Breast epithelium (tissue), 3 donors: ENCODE measurements at regions not wholly inside any gene's neighbourhood (a gene's known extent, or its start where the extent isn't known, plus 50 kb on each side); places are given as distances from the start of the nearest gene placed in this dataset.

ENCODE experiments used
- CTCF ChIP-seq, 3 donors: fragments of 450-650 bp; IDR thresholded peaks; one replicate each; pipeline ENCODE4 v1.5.1; 2016 to 2017; ENCODE audit warnings: antibody characterized with exemption in 3 of 3, mild to moderate bottlenecking in 3 of 3, moderate library complexity in 3 of 3
- POLR2A ChIP-seq: fragments of 450-650 bp; IDR thresholded peaks from one replicate; pipeline ENCODE4 v1.6.1; 2016; ENCODE audit warnings: antibody characterized with exemption, mild to moderate bottlenecking, moderate library complexity

DNA sequence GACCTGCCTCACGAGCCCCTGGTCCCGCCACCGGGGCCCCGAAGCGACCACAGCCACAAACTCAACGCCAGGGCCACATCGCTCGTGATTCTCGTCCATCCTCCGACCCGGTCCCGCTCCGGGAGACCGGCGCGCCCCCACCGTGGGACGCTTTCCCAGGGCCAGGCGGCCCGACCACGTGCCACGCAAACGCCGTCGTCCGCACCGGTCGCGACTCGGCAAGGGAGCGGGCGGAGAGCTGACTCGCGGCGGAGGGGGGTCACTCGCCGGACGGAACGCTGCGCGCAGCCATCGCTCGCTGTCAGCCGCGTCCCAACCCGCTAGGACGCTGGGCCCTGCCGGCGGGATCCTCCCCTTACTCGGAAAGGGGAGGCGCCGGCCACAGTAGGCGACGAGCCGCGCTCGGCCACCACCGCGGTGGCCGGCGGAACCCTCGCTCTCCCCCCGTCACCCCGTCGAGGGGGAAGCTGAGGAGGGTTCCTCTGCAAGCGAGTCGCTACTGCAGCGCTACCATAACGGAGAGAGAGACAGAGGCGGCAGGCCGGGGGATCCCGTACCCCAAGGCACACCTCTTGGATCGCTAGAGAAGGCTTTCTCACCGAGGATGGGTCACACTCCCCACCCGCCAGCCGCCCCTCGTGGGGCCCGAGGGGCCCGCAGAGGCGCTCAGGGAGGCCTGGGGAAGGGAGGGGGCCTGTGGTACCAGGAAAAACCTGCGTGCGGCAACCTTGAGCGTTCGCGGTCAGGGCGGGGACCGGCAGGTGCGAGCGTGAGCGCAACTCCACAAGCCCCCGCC, 511.8 kb upstream of the ZNF337 start:
- TF ChIP-seq CTCF (IDR thresholded peaks at IDR 0.05) = no peak
- no peak for TF ChIP-seq POLR2A
